ENCODE measurements at regions not wholly inside any gene's neighbourhood (a gene's known extent, or its start where the extent isn't known, plus 50 kb on each side); places are given as distances from the start of the nearest gene placed in this dataset.

- no peak for TF ChIP-seq CTCF (IDR thresholded peaks at IDR 0.05)
- no peak for TF ChIP-seq POLR2A (IDR thresholded peaks at IDR 0.05)
Measured at GRCh38 chr12:123041811-123042655, 61.6 kb downstream of the ARL6IP4 start.

Data from tibial nerve (tissue), 3 donors.